ENCODE measurements at regions not wholly inside any gene's neighbourhood (a gene's known extent, or its start where the extent isn't known, plus 50 kb on each side); places are given as distances from the start of the nearest gene placed in this dataset.

GRCh38 chr10:8595140-8595539, 540.7 kb downstream of the GATA3 start:
- Histone ChIP-seq H3K36me3 (ENCODE audit: control insufficient read depth in 2 of 2, insufficient read depth in 2 of 2, low read length in 1 of 2) (no peaks in the 10 kb centered on the region), H3K4me1 (ENCODE audit: control insufficient read depth, insufficient read depth, low read length) (no peaks in the 10 kb centered on the region), H3K27ac (ENCODE audit: control insufficient read depth, insufficient read depth) (no peak overlapping the region), H4K20me1 (ENCODE audit: control insufficient read depth, insufficient read depth) (no peaks in the 10 kb centered on the region), H3K4me3 (no peak overlapping the region), H3K9ac (ENCODE audit: control insufficient read depth, insufficient read depth, low read length) (no peak overlapping the region), H3K79me2 (ENCODE audit: control insufficient read depth, insufficient read depth, low read length) (no peaks in the 10 kb centered on the region), H3K27me3 (replicated peaks in 1 of 2; ENCODE audit: control insufficient read depth in 2 of 2, insufficient read depth in 2 of 2, low read length in 1 of 2) (no peaks in the 10 kb centered on the region), H3K4me2 (ENCODE audit: control insufficient read depth, insufficient read depth) (no peak overlapping the region), H2AFZ (ENCODE audit: control insufficient read depth, low read depth, low read length) (no peak overlapping the region), H3K9me3 (replicated peaks; ENCODE audit: control insufficient read depth, insufficient read depth, low read length) (no peaks in the 10 kb centered on the region)
- intact Hi-C loops (cut with micrococcal nuclease; ENCODE audit: unreplicated experiment) (no loop called here), in situ Hi-C loops (cut with MboI) (no loop called here)
- FAIRE-seq (no peak), DNase-seq (ENCODE audit: low read depth, low spot score) (no peak), ATAC-seq (no peak)
- WGBS (ENCODE audit: insufficient coverage, insufficient replicate concordance, low lambda C conversion rate, missing lambda C conversion rate) = 16% methylated on average over 3 of the region's 3 CpGs
- TF ChIP-seq ZNF687 (IDR thresholded peaks at IDR 0.05) = no peak
- no peak for TF ChIP-seq SREBF1 (IDR thresholded peaks at IDR 0.05; ENCODE audit: low read length)
- TF ChIP-seq CEBPB (IDR thresholded peaks at IDR 0.05; ENCODE audit: borderline replicate concordance in 1 of 2, low read depth in 2 of 2, low read length in 2 of 2) = no peak
- TF ChIP-seq RBBP5 (conservative IDR thresholded peaks at IDR 0.05) = no peak
- TF ChIP-seq BRCA1 (IDR thresholded peaks at IDR 0.05; ENCODE audit: low read depth, low read length) = no peak
- no peak for TF ChIP-seq MYB (IDR thresholded peaks at IDR 0.05; ENCODE audit: borderline replicate concordance, low read depth, low read length)
- TF ChIP-seq MTA2 (IDR thresholded peaks at IDR 0.05; ENCODE audit: low read depth) = no peak
- no peak for TF ChIP-seq E4F1 (IDR thresholded peaks at IDR 0.05; ENCODE audit: borderline replicate concordance, partially characterized antibody)
- no peak for TF ChIP-seq SPI1 (IDR thresholded peaks at IDR 0.05; ENCODE audit: borderline replicate concordance, insufficient read depth, low read depth, low read length)
- TF ChIP-seq E2F8 (IDR thresholded peaks at IDR 0.05; ENCODE audit: low read depth, partially characterized antibody) = no peak
- no peak for TF ChIP-seq STAT1 (conservative IDR thresholded peaks at IDR 0.05)
- no peak for TF ChIP-seq CHD2 (IDR thresholded peaks at IDR 0.05; ENCODE audit: borderline replicate concordance, low read depth, low read length)
- TF ChIP-seq MEF2A (IDR thresholded peaks at IDR 0.05; ENCODE audit: insufficient read depth, low read depth, low read length) = no peak
- ChIA-PET RAD21 (ENCODE audit: unreplicated experiment) (no interaction called here), SMC1A (ENCODE audit: uncharacterized antibody, unreplicated experiment) (interaction anchor here (1.1 kb wide), 1 partner anchor 20 kb away, joined by 3 read pairs; no protein-coding TSS in a partner anchor), CTCF (no interaction called here), POLR2A (no interaction called here)
- no TSS peak for BruUV-seq (replicated peaks)
